Mesendoderm (in vitro differentiated cells): ENCODE measurements at regions not wholly inside any gene's neighbourhood (a gene's known extent, or its start where the extent isn't known, plus 50 kb on each side); places are given as distances from the start of the nearest gene placed in this dataset.

ENCODE experiments used
- DNase-seq: peaks from one replicate; pipeline ENCODE4 v3.0.0; 2013
- H2AK5ac ChIP-seq: 2 replicates; pipeline ENCODE4 v1.6.1; 2013; ENCODE audit warnings: low read length, inconsistent platforms
- H2BK120ac ChIP-seq: 2 replicates; pipeline ENCODE4 v1.6.1; 2013; ENCODE audit warnings: low read depth, mild to moderate bottlenecking, low read length, moderate library complexity, mixed read lengths
- H2BK15ac ChIP-seq: replicated peaks from 2 replicates; pipeline ENCODE4 v1.6.1; 2013; ENCODE audit warnings: low read depth, mild to moderate bottlenecking, moderate library complexity
- H2BK5ac ChIP-seq: 2 replicates; pipeline ENCODE4 v1.6.1; 2013; ENCODE audit warnings: low read length, inconsistent platforms
- H3K18ac ChIP-seq: 2 replicates; pipeline ENCODE4 v1.6.1; 2013; ENCODE audit warnings: mild to moderate bottlenecking, low read length, mixed read lengths
- H3K23ac ChIP-seq: one replicate; pipeline ENCODE4 v1.6.1; 2013; ENCODE audit warnings: low read length
- H3K27ac ChIP-seq: 2 replicates; pipeline ENCODE4 v1.5.1; 2013; ENCODE audit warnings: low read depth, mild to moderate bottlenecking, inconsistent platforms, low read length, moderate library complexity
- H3K27me3 ChIP-seq: 2 replicates; pipeline ENCODE4 v1.6.1; 2013; ENCODE audit warnings: low read length, control low read depth, mild to moderate bottlenecking, inconsistent platforms; ENCODE audit not compliant: insufficient read depth, poor library complexity
- H3K36me3 ChIP-seq: 2 replicates; pipeline ENCODE4 v1.6.1; 2013; ENCODE audit warnings: low read length, inconsistent platforms; ENCODE audit not compliant: control insufficient read depth, insufficient read depth
- H3K4ac ChIP-seq: one replicate; pipeline ENCODE4 v1.6.1; 2013; ENCODE audit warnings: low read depth, mild to moderate bottlenecking, low read length, moderate library complexity
- H3K4me1 ChIP-seq: 2 replicates; pipeline ENCODE4 v1.6.1; 2013; ENCODE audit warnings: low read depth, low read length, inconsistent platforms; ENCODE audit not compliant: control insufficient read depth
- H3K4me2 ChIP-seq: 2 replicates; pipeline ENCODE4 v1.6.1; 2013; ENCODE audit warnings: low read length
- H3K4me3 ChIP-seq: 2 replicates; pipeline ENCODE4 v1.5.1; 2013; ENCODE audit warnings: mild to moderate bottlenecking, low read length
- H3K56ac ChIP-seq: one replicate; pipeline ENCODE4 v1.6.1; 2013; ENCODE audit warnings: low read length
- H3K79me1 ChIP-seq: 2 replicates; pipeline ENCODE4 v1.6.1; 2013; ENCODE audit warnings: low read length, inconsistent platforms
- H3K79me2 ChIP-seq: 2 replicates; pipeline ENCODE4 v1.6.1; 2013; ENCODE audit warnings: mild to moderate bottlenecking, low read length; ENCODE audit not compliant: control insufficient read depth, insufficient read depth
- H3K9ac ChIP-seq: 2 replicates; pipeline ENCODE4 v1.6.1; 2013; ENCODE audit warnings: low read length, inconsistent platforms
- H4K5ac ChIP-seq: one replicate; pipeline ENCODE4 v1.6.1; 2013; ENCODE audit warnings: low read length
- H4K8ac ChIP-seq: one replicate; pipeline ENCODE4 v1.6.1; 2013; ENCODE audit warnings: low read depth, mild to moderate bottlenecking, control low read depth, low read length, moderate library complexity
- WGBS: extraction: QIAGEN DNeasy Blood & Tissue Kit; methylation state at CpG from one replicate; pipeline ENCODE4 v1.1.7; 2013; ENCODE audit warnings: low lambda C conversion rate, missing lambda C conversion rate; ENCODE audit not compliant: insufficient coverage; ENCODE audit errors: extremely low coverage; 5-methylcytosine and 5-hydroxymethylcytosine counted together

- no peak overlapping the region for H2AK5ac ChIP-seq
- no peak for DNase-seq
- no peak overlapping the region for H3K56ac ChIP-seq
- no peak overlapping the region for H3K23ac ChIP-seq
- H3K4me3 ChIP-seq: no peak overlapping the region
- H3K36me3 ChIP-seq: no peaks in the 10 kb centered on the region
- no peak overlapping the region for H4K5ac ChIP-seq
- no peaks in the 10 kb centered on the region for H3K27me3 ChIP-seq
- no peak overlapping the region for H2BK5ac ChIP-seq
- no peaks in the 10 kb centered on the region for H3K79me1 ChIP-seq
- no peaks in the 10 kb centered on the region for H3K79me2 ChIP-seq
- no peaks in the 10 kb centered on the region for H3K4me1 ChIP-seq
- H3K4me2 ChIP-seq: no peak overlapping the region
- no peak overlapping the region for H2BK15ac ChIP-seq
- WGBS: no CpG with 5 or more reads among the region's 6 CpGs
- H2BK120ac ChIP-seq: no peak overlapping the region
- no peak overlapping the region for H3K4ac ChIP-seq
- no peak overlapping the region for H3K9ac ChIP-seq
- H3K18ac ChIP-seq: no peak overlapping the region
- H3K27ac ChIP-seq: no peak overlapping the region
- H4K8ac ChIP-seq: no peak overlapping the region
Observed at GRCh38 chr11:44381261-44381660, 71.3 kb upstream of the ALX4 start.

- no peak overlapping the region for H3K18ac ChIP-seq
- H2BK15ac ChIP-seq: no peak overlapping the region
- no peaks in the 10 kb centered on the region for H3K79me1 ChIP-seq
- H3K4me1 ChIP-seq: no peaks in the 10 kb centered on the region
- no peaks in the 10 kb centered on the region for H3K79me2 ChIP-seq
- H3K4me3 ChIP-seq: no peak overlapping the region
- no peak overlapping the region for H3K9ac ChIP-seq
- no peak overlapping the region for H3K23ac ChIP-seq
- no CpG with 5 or more reads among the region's 6 CpGs for WGBS
- H2AK5ac ChIP-seq: no peak overlapping the region
- no peaks in the 10 kb centered on the region for H3K27me3 ChIP-seq
- H3K4ac ChIP-seq: no peak overlapping the region
- no peak overlapping the region for H4K8ac ChIP-seq
- no peak overlapping the region for H3K4me2 ChIP-seq
- no peak overlapping the region for H2BK5ac ChIP-seq
- H3K36me3 ChIP-seq: no peaks in the 10 kb centered on the region
- no peak overlapping the region for H3K56ac ChIP-seq
- H2BK120ac ChIP-seq: no peak overlapping the region
- H3K27ac ChIP-seq: no peak overlapping the region
- H4K5ac ChIP-seq: no peak overlapping the region
- DNase-seq: no peak
Observed at GRCh38 chr11:44382118-44382517, 72.2 kb upstream of the ALX4 start.

GRCh38 chr11:44382656-44383240 is 72.8 kb upstream of the ALX4 start:
- no peak overlapping the region for H2BK5ac ChIP-seq
- H3K79me2 ChIP-seq: no peaks in the 10 kb centered on the region
- H3K56ac ChIP-seq: no peak overlapping the region
- H2AK5ac ChIP-seq: no peak overlapping the region
- no peaks in the 10 kb centered on the region for H3K79me1 ChIP-seq
- no peak overlapping the region for H4K5ac ChIP-seq
- H4K8ac ChIP-seq: no peak overlapping the region
- no peak overlapping the region for H3K27ac ChIP-seq
- no peak overlapping the region for H3K9ac ChIP-seq
- H3K23ac ChIP-seq: no peak overlapping the region
- no peak overlapping the region for H2BK15ac ChIP-seq
- H3K27me3 ChIP-seq: no peaks in the 10 kb centered on the region
- no peaks in the 10 kb centered on the region for H3K36me3 ChIP-seq
- DNase-seq: no peak
- H3K18ac ChIP-seq: no peak overlapping the region
- no peak overlapping the region for H3K4ac ChIP-seq
- no CpG with 5 or more reads among the region's 6 CpGs for WGBS
- H2BK120ac ChIP-seq: no peak overlapping the region
- no peak overlapping the region for H3K4me3 ChIP-seq
- no peak overlapping the region for H3K4me2 ChIP-seq
- no peaks in the 10 kb centered on the region for H3K4me1 ChIP-seq

GRCh38 chr11:44383246-44383645 is 73.3 kb upstream of the ALX4 start:
- no CpG with 5 or more reads among the region's 1 CpG for WGBS

GRCh38 chr11:44387415-44387814 is 77.5 kb upstream of the ALX4 start:
- H3K9ac ChIP-seq: no peak overlapping the region
- no peak overlapping the region for H3K27ac ChIP-seq
- no peak overlapping the region for H3K56ac ChIP-seq
- no peak overlapping the region for H3K18ac ChIP-seq
- no peak overlapping the region for H3K4me3 ChIP-seq
- no peaks in the 10 kb centered on the region for H3K27me3 ChIP-seq
- H3K4ac ChIP-seq: no peak overlapping the region
- H3K4me1 ChIP-seq: peaks cover 2% of the 10 kb centered on the region
- H3K36me3 ChIP-seq: no peaks in the 10 kb centered on the region
- no peak overlapping the region for H4K8ac ChIP-seq
- H4K5ac ChIP-seq: no peak overlapping the region
- H2BK5ac ChIP-seq: no peak overlapping the region
- H3K23ac ChIP-seq: no peak overlapping the region
- no peak overlapping the region for H2AK5ac ChIP-seq
- no CpG with 5 or more reads among the region's 4 CpGs for WGBS
- no peak overlapping the region for H2BK15ac ChIP-seq
- no peak overlapping the region for H2BK120ac ChIP-seq
- DNase-seq: no peak
- no peaks in the 10 kb centered on the region for H3K79me2 ChIP-seq
- H3K4me2 ChIP-seq: no peak overlapping the region
- H3K79me1 ChIP-seq: no peaks in the 10 kb centered on the region

More at GRCh38 chr11:44383246-44383645, 73.3 kb upstream of the ALX4 start:
- DNase-seq: no peak
- H3K27me3 ChIP-seq: no peaks in the 10 kb centered on the region
- no peaks in the 10 kb centered on the region for H3K79me1 ChIP-seq
- no peak overlapping the region for H2BK5ac ChIP-seq
- no peaks in the 10 kb centered on the region for H3K4me1 ChIP-seq
- H3K18ac ChIP-seq: no peak overlapping the region
- H3K4me3 ChIP-seq: no peak overlapping the region
- H2AK5ac ChIP-seq: no peak overlapping the region
- no peaks in the 10 kb centered on the region for H3K79me2 ChIP-seq
- no peak overlapping the region for H3K4ac ChIP-seq
- H2BK15ac ChIP-seq: no peak overlapping the region
- no peak overlapping the region for H3K4me2 ChIP-seq
- no peak overlapping the region for H3K23ac ChIP-seq
- H4K8ac ChIP-seq: no peak overlapping the region
- no peak overlapping the region for H2BK120ac ChIP-seq
- no peak overlapping the region for H3K27ac ChIP-seq
- no peak overlapping the region for H3K56ac ChIP-seq
- no peak overlapping the region for H3K9ac ChIP-seq
- H3K36me3 ChIP-seq: no peaks in the 10 kb centered on the region
- H4K5ac ChIP-seq: no peak overlapping the region

- Histone ChIP-seq H3K23ac (no peak overlapping the region), H3K27me3 (no peaks in the 10 kb centered on the region), H2AK5ac (no peak overlapping the region), H3K9ac (no peak overlapping the region), H3K36me3 (no peaks in the 10 kb centered on the region), H2BK15ac (no peak overlapping the region), H4K8ac (no peak overlapping the region), H2BK5ac (no peak overlapping the region), H3K4me1 (peaks cover 2% of the 10 kb centered on the region), H3K79me1 (no peaks in the 10 kb centered on the region), H3K4me2 (no peak overlapping the region), H3K4ac (no peak overlapping the region), H3K27ac (no peak overlapping the region), H2BK120ac (no peak overlapping the region), H3K56ac (no peak overlapping the region), H3K18ac (no peak overlapping the region), H4K5ac (no peak overlapping the region), H3K4me3 (no peak overlapping the region), H3K79me2 (no peaks in the 10 kb centered on the region)
- WGBS: no CpG with 5 or more reads among the region's 3 CpGs
- DNase-seq: no peak
Observed at GRCh38 chr11:44387825-44388224, 77.9 kb upstream of the ALX4 start.
